HG03342 (cell line): ENCODE measurements at regions not wholly inside any gene's neighbourhood (a gene's known extent, or its start where the extent isn't known, plus 50 kb on each side); places are given as distances from the start of the nearest gene placed in this dataset.
"Not testable (repeated sequence)": the region's sequence is repeated elsewhere in the genome, so short reads cannot be mapped to it uniquely, and the experiment has no call there.

ENCODE experiments used
- ATAC-seq: cut with Tn5 transposase; IDR thresholded peaks from one replicate; pipeline ENCODE4 v1.9.1; 2021; ENCODE audit warnings: mild to moderate bottlenecking, moderate library complexity; ENCODE audit not compliant: unreplicated experiment

DNA sequence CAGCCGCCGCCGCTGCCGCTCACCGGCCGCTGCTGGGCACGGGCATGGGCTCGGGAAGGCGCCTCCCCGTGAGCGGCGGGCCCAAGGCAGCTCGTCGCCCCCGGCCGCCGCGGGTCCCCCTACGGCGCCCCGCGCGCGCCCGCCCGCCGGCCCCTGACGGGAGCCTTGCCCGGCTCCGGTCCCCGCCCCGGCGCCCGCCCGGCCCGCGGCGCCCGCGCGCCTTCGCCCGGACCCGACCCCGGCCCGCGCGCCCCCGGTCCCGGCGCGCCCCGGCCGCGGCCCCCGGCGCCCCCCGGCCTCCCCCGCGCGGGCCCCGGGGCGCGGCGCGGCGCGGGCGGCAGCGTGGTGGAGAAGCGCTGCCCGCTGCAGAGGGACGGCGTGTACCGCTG is 177.7 kb downstream of the OR4M2 start:
- ATAC-seq = no peak

DNA sequence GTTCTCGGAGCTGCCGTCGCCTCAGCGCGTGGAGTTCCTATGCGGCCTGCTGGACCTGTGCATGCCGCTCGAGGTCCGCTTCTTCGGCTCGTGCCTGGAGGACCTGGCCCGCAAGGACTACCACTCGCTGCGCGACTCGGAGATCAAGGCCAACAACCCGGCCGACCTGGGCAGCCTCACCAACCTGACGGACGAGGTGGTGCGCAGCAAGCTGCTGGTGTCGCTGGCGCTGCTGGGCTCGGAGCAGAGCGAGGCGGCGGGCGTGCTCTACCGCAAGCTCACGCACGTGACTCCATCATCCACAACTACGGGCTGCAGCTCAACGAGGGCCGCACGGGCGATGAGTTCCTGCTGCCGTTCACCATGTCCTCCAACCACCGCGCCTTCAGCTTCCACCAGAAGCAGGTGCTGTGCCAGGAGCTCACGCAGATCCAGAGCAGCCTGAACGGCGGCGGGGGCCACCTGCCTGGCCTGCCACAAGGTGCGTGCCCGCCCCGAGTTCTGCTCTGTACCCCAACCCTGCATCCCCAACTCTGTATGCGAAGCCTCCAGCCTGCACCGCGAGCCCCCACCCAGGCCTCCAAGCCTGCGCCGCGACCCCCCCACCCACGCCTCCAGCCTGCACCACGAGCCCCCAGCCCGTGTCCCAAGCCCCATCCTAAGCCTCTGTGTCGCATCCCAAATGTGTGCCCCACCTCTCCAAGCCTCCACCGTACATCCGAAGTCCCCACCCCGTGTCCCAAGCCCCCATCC is 178.2 kb downstream of the OR4M2 start:
- no peak for ATAC-seq

DNA sequence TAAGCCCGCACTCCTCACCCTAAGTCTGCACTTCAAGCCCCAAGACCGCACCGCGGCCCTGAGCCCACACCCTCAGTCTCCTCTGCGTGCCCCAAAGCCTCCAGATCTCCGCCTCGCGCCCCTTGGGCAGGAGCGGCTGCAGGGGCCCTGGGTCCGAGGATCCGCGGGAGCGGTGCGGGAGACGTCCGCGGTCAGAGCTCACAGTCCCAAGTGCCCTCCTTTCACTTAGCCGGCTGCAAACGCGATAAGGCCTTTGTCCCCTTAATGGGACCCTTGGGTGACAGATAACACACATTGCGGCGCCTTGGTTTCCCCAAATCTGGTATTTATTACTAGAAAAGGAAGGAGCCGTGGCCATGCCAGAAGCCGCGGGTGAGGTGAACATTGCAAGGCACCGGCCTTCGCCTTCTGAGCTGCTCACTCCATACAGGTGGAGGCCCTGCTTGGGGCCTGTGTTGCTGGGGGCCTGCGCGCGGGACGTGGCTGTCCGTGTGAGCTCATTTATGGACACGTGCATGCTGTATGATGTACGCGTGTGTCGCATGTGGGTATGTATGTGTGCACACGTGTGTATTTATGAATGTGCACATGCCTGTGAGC is 178.9 kb downstream of the OR4M2 start:
- ATAC-seq = not testable (repeated sequence)

DNA sequence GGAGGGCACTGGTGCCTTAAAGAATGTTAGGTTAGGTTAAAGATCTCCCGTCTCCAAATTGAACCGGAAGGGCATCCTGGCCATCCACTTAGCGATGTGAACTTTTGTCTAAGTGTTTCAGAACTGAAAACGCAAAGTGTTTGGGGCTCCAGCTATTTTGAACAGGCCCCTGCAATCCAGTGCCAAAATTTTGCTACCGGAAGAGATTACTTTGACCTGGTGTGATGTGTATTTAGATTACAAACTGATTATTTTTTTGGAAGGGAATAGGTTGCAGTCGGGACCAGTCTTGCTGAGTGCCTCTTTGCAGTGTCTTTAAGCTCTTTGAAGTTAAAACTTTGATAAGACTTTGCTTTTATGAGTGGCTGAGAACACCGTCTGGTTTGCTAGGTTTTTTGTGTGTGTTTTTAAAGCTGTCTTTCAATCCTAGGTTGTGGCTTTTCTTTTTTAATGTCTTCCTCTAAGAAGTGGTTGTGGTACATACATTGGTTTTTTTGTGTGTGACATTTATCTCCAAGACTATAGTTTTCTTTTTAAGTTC is 179.6 kb downstream of the OR4M2 start:
- ATAC-seq = no peak

DNA sequence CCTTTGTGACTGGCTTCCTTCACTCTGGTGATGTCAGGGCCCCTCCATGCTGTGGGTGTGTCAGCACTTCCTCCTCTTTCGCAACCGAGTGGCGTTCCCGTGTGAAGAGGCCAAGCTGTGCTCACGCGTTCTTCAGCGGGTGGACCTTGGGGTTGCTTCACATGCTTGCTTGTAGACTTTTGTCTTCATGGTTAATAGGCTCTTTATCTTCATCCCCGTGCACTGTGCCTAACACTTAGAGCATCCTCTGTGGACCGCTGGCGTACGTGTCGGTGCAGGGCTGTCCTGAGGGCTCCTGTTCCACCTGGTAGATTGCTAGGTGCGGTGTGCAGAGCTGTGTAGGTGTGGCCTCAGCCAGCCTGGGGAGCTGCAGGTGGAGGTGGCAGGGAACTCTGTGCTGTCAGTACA is 182.3 kb downstream of the OR4M2 start:
- no peak for ATAC-seq

GRCh38 chr15:22263738-22264137 is 183.4 kb downstream of the OR4M2 start:
- ATAC-seq = no peak

DNA sequence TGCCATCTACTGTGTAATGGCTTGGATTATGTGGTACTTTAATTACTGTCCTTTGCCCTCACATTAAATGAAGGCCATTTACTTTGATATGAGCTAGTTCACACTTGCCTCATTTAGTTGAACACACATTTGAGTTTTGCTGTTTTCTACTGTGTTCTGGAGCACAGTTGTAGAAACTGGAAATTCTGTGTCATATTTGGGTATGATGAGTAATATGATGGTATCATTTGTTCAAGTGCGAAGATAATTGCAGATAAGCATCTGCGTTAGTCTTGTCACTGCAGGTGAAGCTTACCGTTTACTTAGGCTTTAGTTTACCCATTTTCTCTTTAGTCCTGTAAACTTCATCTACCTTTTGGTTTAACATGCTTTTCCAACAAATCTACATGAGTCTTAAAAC is 183.9 kb downstream of the OR4M2 start:
- ATAC-seq = not testable (repeated sequence)

DNA sequence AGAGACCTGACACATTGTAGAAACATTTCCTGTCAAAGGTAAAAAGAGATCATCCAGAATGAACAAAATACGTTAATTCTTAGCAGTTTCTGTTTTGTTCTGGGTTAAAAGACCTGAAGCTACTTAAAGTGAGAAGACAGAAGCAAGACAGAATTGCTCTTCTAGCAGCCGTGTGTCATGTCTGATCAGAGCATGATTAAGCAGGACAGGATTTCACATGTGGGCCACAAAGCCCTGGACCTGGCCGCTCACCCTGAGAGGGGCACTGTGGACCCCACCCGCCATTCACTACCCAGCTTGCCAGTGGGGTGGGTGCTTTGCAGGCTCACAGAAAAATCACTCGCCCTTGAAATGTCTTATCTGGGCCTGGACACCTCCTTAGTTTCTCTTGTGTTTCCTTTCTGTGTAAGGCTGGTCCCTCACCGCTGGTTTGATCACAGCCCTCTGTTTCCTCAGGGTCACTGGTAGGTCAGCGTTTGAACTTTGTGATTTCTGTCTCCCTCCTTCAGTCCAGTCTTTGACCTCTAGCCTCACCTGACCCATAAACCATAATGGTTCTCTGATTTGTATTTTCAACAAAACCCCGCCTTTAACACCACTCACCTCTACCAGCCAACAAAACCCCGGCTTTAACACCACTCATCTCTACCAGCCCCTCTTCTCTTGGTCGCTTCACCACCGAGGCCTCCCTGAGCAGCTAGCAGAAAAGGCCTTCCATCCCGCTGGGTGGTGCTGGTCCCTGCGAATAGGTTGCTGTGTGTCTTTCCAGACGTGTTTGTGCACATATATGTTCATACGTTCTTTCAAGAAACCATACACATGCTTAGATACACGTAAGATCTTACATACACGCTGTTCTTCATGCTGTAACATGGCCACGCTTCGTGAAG is 185.0 kb downstream of the OR4M2 start:
- no peak for ATAC-seq

DNA sequence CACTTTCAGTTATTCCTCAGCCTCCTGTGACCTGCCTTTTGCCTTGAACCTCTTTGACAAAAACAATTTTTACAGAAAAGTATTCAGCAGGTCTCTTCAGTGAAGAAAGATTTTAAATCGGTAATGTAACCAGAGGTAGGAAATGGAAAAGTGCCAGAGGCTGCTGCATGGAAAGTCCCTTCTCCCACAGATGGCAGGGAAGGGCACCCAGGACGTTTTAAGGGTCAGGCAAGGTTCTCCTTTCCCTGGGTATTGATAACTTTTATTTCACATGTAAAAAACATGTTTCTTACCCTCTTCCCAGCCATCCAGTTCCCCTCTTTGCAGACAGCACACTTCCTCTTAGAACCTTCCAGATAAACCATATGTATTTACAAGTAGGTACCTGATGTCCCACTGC is 185.6 kb downstream of the OR4M2 start:
- ATAC-seq = no peak

DNA sequence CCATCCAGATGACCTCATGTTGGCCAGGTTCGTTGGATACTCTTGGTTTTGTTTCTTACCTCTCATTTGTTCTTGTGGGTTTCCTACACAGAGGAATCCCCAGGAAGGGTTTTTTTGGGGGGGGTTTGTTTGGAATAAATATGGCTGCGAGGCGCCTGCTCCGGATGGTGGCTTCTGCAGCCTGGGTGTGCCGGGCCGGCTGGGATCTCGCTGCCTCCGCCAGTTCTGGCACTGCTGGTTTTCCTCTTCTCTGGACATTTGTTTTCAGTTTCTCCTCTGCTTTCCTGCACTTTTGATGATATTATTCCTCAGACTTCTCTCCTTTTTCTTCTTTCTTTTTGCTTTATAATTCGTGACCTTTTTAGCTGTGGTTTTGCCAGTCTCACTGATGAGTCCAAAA is 187.4 kb downstream of the OR4M2 start:
- ATAC-seq = no peak

GRCh38 chr15:22268201-22268600 is 187.9 kb downstream of the OR4M2 start:
- ATAC-seq = not testable (repeated sequence)

DNA sequence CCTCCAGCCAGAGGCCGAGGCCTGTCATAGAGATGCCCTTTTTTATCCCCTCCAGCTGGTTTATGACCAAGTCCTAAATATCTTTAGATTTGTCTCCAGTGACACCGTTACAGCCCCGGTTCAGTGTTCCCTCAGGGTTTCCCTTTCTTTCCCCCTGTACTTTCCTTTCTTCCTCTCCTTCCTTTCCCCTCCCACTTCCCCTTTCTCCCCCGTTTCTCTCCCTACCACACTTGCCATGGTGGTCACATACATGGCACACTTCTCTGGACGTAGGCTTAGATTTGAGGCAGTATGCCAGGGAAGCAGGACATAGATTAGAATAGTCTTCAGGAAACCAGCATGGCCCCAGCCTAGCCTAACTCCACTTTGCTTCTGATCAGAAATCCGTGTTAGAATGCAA is 188.3 kb downstream of the OR4M2 start:
- ATAC-seq = not testable (repeated sequence)

- not testable (repeated sequence) for ATAC-seq
Observed at GRCh38 chr15:22272286-22273160, 186.2 kb upstream of the GOLGA6L22 start.

- not testable (repeated sequence) for ATAC-seq
Observed at GRCh38 chr15:22273185-22273584, 185.5 kb upstream of the GOLGA6L22 start.

DNA sequence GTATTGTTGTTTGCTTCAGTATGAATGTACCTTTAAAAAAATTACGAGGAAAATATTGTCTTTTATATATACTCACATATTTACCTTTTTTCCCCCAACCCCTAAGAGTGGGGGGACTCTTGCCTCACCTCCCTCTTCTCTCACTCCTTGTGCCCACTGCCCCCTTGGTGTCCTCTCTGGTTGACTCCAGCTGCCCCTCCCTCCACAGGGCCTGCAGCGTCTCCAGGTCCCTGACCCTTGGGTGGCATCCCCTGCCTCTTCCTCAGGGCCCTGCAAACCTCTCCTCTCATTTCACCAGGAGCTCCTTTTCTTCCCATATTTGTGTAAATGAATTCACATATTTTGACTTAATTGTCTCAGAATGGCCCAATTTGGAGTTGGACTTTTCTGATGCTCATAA is 184.3 kb upstream of the GOLGA6L22 start:
- ATAC-seq = not testable (repeated sequence)

GRCh38 chr15:22280770-22281169 is 177.9 kb upstream of the GOLGA6L22 start:
- ATAC-seq = not testable (repeated sequence)

DNA sequence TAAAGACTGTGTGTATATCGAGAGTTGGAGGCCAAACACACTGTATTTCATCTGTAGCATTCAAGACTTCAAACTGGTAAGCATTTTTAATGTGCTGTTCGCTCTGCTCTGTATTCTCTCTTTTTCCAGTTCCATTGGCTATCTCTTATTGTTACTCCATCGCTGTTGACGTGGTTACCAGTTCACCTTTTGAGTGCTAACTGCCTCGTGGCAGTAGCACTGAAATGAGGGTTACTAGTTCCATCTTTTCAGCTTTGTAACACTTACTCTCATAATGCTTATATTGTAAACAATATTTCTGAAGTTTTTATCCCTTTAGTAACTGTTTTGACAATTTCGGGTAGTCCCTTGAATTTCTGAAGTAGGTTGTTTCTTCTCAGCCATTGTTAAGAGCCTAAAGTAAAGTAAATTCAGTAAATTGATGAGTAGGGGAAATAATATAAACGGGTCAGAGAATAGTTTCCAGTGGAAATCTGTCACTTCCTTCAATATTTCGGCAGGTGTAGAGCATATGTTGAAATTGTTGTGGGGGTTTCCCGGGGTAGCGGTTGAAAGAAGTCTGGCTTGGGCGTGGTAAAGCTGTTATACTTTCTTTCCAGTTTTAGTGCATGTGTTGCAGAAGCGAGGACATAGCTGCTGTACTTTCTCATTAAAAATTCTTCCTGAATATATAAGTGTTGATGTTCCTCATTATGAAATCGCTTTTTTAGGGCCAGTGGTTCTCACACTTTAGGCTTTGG is 175.7 kb upstream of the GOLGA6L22 start:
- ATAC-seq = not testable (repeated sequence)

GRCh38 chr15:22284795-22285420 is 173.8 kb upstream of the GOLGA6L22 start:
- not testable (repeated sequence) for ATAC-seq

GRCh38 chr15:22291054-22291453 is 167.6 kb upstream of the GOLGA6L22 start:
- not testable (repeated sequence) for ATAC-seq
